ENCODE measurements at regions not wholly inside any gene's neighbourhood (a gene's known extent, or its start where the extent isn't known, plus 50 kb on each side); places are given as distances from the start of the nearest gene placed in this dataset.

GRCh38 chr12:4216187-4216927, 57.2 kb upstream of the CCND2 start:
- TF ChIP-seq POLR2A (IDR thresholded peaks at IDR 0.05; ENCODE audit: borderline replicate concordance, extremely low read depth, insufficient read depth, insufficient read length), result no peak
- no peak for TF ChIP-seq YY1 (IDR thresholded peaks at IDR 0.05; ENCODE audit: extremely low read depth, insufficient replicate concordance, low read depth, low read length)
- no peak for TF ChIP-seq CTCF (IDR thresholded peaks at IDR 0.05 in 2 of 3, conservative IDR thresholded peaks at IDR 0.05 in 1 of 3; ENCODE audit: borderline replicate concordance in 1 of 3, insufficient read depth in 1 of 3, low read depth in 2 of 3, low read length in 2 of 3)
- no peak for TF ChIP-seq ZNF274 (IDR thresholded peaks at IDR 0.05; ENCODE audit: low read depth, low read length)
- no peak for TF ChIP-seq POLR2AphosphoS5 (IDR thresholded peaks at IDR 0.05; ENCODE audit: low read depth, low read length)
- no peak for TF ChIP-seq EZH2phosphoT487 (IDR thresholded peaks at IDR 0.05; ENCODE audit: borderline replicate concordance)
- no peak for TF ChIP-seq SRF (IDR thresholded peaks at IDR 0.05; ENCODE audit: low read depth)
- no peak for TF ChIP-seq EGR1 (IDR thresholded peaks at IDR 0.05; ENCODE audit: low read depth)
- TF ChIP-seq ATF3 (IDR thresholded peaks at IDR 0.05), result no peak
- TF ChIP-seq MAX (IDR thresholded peaks at IDR 0.05), result no peak
- no peak for TF ChIP-seq EZH2 (IDR thresholded peaks at IDR 0.05)
- TF ChIP-seq SP1 (IDR thresholded peaks at IDR 0.05; ENCODE audit: low read depth), result no peak
- no peak for TF ChIP-seq RAD21 (IDR thresholded peaks at IDR 0.05; ENCODE audit: low read depth)

All from HCT116 (cell line).